GM23338 (cell line): ENCODE measurements at regions not wholly inside any gene's neighbourhood (a gene's known extent, or its start where the extent isn't known, plus 50 kb on each side); places are given as distances from the start of the nearest gene placed in this dataset.

Experiments
- NANOG ChIP-seq: IDR thresholded peaks from 2 replicates; pipeline ENCODE4 v1.6.1; 2016; ENCODE audit warnings: antibody characterized with exemption, borderline replicate concordance
- POLR2AphosphoS5 ChIP-seq: IDR thresholded peaks from 2 replicates; pipeline ENCODE4 v1.6.1; 2016; ENCODE audit warnings: antibody characterized with exemption, low read depth
- STAT1 ChIP-seq: IDR thresholded peaks from one replicate; pipeline ENCODE4 v1.6.1; 2016; ENCODE audit warnings: antibody characterized with exemption; ENCODE audit not compliant: unreplicated experiment
- ZNF331 ChIP-seq: fragments of 250-450 bp; sonication (Bioruptor Pico); IDR thresholded peaks from 2 replicates; pipeline ENCODE4 v1.5.0; 2020; ENCODE audit warnings: low read depth, mild to moderate bottlenecking, moderate library complexity
- TF ChIP-seq, protein P1 (sequence below): fragments of 250-450 bp; sonication (Bioruptor Pico); IDR thresholded peaks from 2 replicates; pipeline ENCODE4 v1.5.0; 2020; ENCODE audit warnings: mild to moderate bottlenecking, moderate library complexity
- TF ChIP-seq, protein P2 (sequence below): IDR thresholded peaks from 2 replicates; pipeline ENCODE4 v1.6.1; 2016; ENCODE audit warnings: antibody characterized with exemption
- TF ChIP-seq, protein P3 (sequence below), 2 experiments: fragments of 200-600 bp in 1 of 2; sonication (generic) in 1 of 2; conservative IDR thresholded peaks; 2 replicates each; pipeline versions ENCODE4 v1.5.1 to v1.6.1; 2016 to 2017; ENCODE audit warnings: antibody characterized with exemption in 2 of 2, low read depth in 2 of 2, mild to moderate bottlenecking in 2 of 2, moderate library complexity in 1 of 2

DNA sequence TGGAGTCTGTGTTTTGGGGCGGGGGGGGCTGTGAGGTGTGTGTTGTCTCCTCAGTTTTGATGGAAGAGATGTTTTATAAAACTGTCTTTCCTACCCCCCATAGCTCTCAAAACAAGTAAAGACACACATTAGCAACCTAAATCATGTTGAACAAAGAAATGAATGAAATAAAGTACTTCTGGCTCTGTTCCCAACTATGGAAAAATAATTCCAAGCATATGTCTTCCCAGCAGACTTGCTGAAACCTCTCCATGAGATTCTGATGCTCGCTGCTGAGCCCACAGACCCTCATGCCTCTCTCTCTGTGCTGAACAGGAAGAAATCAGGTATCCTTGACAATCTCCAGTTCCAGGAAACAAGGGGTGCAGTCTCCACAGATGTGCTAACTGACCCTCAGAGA lies 226.7 kb upstream of the KLHL29 start (continued):
- TF ChIP-seq, protein P1, sequence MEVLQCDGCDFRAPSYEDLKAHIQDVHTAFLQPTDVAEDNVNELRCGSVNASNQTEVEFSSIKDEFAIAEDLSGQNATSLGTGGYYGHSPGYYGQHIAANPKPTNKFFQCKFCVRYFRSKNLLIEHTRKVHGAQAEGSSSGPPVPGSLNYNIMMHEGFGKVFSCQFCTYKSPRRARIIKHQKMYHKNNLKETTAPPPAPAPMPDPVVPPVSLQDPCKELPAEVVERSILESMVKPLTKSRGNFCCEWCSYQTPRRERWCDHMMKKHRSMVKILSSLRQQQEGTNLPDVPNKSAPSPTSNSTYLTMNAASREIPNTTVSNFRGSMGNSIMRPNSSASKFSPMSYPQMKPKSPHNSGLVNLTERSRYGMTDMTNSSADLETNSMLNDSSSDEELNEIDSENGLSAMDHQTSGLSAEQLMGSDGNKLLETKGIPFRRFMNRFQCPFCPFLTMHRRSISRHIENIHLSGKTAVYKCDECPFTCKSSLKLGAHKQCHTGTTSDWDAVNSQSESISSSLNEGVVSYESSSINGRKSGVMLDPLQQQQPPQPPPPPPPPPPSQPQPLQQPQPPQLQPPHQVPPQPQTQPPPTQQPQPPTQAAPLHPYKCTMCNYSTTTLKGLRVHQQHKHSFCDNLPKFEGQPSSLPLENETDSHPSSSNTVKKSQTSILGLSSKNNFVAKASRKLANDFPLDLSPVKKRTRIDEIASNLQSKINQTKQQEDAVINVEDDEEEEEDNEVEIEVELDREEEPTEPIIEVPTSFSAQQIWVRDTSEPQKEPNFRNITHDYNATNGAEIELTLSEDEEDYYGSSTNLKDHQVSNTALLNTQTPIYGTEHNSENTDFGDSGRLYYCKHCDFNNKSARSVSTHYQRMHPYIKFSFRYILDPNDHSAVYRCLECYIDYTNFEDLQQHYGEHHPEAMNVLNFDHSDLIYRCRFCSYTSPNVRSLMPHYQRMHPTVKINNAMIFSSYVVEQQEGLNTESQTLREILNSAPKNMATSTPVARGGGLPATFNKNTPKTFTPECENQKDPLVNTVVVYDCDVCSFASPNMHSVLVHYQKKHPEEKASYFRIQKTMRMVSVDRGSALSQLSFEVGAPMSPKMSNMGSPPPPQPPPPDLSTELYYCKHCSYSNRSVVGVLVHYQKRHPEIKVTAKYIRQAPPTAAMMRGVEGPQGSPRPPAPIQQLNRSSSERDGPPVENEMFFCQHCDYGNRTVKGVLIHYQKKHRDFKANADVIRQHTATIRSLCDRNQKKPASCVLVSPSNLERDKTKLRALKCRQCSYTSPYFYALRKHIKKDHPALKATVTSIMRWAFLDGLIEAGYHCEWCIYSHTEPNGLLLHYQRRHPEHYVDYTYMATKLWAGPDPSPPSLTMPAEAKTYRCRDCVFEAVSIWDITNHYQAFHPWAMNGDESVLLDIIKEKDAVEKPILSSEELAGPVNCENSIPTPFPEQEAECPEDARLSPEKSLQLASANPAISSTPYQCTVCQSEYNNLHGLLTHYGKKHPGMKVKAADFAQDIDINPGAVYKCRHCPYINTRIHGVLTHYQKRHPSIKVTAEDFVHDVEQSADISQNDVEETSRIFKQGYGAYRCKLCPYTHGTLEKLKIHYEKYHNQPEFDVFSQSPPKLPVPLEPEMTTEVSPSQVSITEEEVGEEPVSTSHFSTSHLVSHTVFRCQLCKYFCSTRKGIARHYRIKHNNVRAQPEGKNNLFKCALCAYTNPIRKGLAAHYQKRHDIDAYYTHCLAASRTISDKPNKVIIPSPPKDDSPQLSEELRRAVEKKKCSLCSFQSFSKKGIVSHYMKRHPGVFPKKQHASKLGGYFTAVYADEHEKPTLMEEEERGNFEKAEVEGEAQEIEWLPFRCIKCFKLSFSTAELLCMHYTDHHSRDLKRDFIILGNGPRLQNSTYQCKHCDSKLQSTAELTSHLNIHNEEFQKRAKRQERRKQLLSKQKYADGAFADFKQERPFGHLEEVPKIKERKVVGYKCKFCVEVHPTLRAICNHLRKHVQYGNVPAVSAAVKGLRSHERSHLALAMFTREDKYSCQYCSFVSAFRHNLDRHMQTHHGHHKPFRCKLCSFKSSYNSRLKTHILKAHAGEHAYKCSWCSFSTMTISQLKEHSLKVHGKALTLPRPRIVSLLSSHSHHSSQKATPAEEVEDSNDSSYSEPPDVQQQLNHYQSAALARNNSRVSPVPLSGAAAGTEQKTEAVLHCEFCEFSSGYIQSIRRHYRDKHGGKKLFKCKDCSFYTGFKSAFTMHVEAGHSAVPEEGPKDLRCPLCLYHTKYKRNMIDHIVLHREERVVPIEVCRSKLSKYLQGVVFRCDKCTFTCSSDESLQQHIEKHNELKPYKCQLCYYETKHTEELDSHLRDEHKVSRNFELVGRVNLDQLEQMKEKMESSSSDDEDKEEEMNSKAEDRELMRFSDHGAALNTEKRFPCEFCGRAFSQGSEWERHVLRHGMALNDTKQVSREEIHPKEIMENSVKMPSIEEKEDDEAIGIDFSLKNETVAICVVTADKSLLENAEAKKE (CRISPR knock-in tag), result no peak
- TF ChIP-seq ZNF331 (CRISPR knock-in tag) (no peak), STAT1 (no peak), POLR2AphosphoS5 (no peak), NANOG (no peak)
- TF ChIP-seq, protein P2, sequence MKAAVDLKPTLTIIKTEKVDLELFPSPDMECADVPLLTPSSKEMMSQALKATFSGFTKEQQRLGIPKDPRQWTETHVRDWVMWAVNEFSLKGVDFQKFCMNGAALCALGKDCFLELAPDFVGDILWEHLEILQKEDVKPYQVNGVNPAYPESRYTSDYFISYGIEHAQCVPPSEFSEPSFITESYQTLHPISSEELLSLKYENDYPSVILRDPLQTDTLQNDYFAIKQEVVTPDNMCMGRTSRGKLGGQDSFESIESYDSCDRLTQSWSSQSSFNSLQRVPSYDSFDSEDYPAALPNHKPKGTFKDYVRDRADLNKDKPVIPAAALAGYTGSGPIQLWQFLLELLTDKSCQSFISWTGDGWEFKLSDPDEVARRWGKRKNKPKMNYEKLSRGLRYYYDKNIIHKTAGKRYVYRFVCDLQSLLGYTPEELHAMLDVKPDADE, result no peak
- TF ChIP-seq, protein P3, sequence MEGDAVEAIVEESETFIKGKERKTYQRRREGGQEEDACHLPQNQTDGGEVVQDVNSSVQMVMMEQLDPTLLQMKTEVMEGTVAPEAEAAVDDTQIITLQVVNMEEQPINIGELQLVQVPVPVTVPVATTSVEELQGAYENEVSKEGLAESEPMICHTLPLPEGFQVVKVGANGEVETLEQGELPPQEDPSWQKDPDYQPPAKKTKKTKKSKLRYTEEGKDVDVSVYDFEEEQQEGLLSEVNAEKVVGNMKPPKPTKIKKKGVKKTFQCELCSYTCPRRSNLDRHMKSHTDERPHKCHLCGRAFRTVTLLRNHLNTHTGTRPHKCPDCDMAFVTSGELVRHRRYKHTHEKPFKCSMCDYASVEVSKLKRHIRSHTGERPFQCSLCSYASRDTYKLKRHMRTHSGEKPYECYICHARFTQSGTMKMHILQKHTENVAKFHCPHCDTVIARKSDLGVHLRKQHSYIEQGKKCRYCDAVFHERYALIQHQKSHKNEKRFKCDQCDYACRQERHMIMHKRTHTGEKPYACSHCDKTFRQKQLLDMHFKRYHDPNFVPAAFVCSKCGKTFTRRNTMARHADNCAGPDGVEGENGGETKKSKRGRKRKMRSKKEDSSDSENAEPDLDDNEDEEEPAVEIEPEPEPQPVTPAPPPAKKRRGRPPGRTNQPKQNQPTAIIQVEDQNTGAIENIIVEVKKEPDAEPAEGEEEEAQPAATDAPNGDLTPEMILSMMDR (conservative IDR thresholded peaks at IDR 0.05; ENCODE audit: low read depth in 2 of 2), result no peak
